HUES48 (cell line): ENCODE measurements at regions not wholly inside any gene's neighbourhood (a gene's known extent, or its start where the extent isn't known, plus 50 kb on each side); places are given as distances from the start of the nearest gene placed in this dataset.

Experiments used
- H3K27ac ChIP-seq: one replicate; pipeline ENCODE4 v1.7.0; 2013; ENCODE audit warnings: low read depth, low read length, inconsistent platforms
- H3K27me3 ChIP-seq: 2 replicates; pipeline ENCODE4 v1.6.1; 2013; ENCODE audit warnings: mild to moderate bottlenecking, low read length; ENCODE audit not compliant: control insufficient read depth, insufficient read depth
- H3K36me3 ChIP-seq: 2 replicates; pipeline ENCODE4 v1.6.1; 2013; ENCODE audit warnings: low read length; ENCODE audit not compliant: control insufficient read depth, insufficient read depth
- H3K4me1 ChIP-seq: 2 replicates; pipeline ENCODE4 v1.6.1; 2013; ENCODE audit warnings: mild to moderate bottlenecking, low read length; ENCODE audit not compliant: control insufficient read depth, insufficient read depth
- H3K4me3 ChIP-seq: 2 replicates; pipeline ENCODE4 v1.5.1; 2013; ENCODE audit warnings: mild to moderate bottlenecking, low read depth, low read length
- H3K9ac ChIP-seq: 2 replicates; pipeline ENCODE4 v1.6.1; 2013; ENCODE audit warnings: mild to moderate bottlenecking, low read depth, low read length, moderate library complexity
- H3K9me3 ChIP-seq: 2 replicates; pipeline ENCODE4 v1.6.1; 2013; ENCODE audit warnings: low read length; ENCODE audit not compliant: control insufficient read depth, insufficient read depth

DNA sequence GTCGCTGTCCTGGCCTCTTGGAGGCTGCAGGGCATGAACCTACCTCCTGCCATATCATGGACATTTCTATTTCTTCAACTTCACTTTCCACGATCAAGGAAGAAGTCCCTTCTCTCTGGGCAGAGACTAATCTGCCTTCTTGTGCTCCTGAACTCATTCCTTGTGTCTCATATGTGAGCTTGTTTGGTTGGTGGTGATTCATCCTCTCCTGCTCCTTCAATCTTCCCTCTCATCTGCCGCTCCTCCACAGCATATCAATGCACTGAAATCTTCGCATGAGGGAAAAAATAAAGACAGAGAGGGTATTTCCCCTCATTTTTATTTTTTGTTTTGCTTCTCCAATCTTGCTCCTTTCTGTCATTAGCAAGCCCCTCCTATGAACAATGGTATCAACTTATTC lies 571.7 kb upstream of the GOT2 start:
- no peaks in the 10 kb centered on the region for H3K4me1 ChIP-seq
- H3K9ac ChIP-seq, result no peak overlapping the region
- no peak overlapping the region for H3K27ac ChIP-seq
- H3K4me3 ChIP-seq, result no peak overlapping the region
- H3K36me3 ChIP-seq, result no peaks in the 10 kb centered on the region
- no peaks in the 10 kb centered on the region for H3K9me3 ChIP-seq
- no peaks in the 10 kb centered on the region for H3K27me3 ChIP-seq

DNA sequence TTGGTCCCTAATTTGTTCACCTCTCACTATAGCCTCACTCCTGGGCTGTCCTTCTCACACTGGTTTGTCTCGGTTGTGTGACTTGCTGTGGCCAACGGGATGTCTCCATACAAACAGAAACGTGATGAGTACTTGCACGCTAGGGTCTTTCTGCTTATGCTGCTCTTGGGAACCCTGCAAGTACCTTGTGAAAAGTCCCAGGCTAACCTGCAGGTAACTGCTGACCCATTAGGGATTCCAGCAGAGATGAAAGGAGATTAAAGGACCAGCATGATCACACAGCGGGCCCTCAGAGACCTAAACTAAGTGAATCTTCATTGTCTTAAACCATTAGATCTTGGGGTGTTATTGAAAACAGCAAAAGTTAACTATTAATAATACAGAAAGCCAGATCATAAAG lies 562.8 kb upstream of the GOT2 start:
- no peak overlapping the region for H3K4me3 ChIP-seq
- no peaks in the 10 kb centered on the region for H3K36me3 ChIP-seq
- peak overlapping the region; percentile 59 for H3K27ac ChIP-seq
- H3K27me3 ChIP-seq, result no peaks in the 10 kb centered on the region
- no peaks in the 10 kb centered on the region for H3K9me3 ChIP-seq
- no peak overlapping the region for H3K9ac ChIP-seq
- H3K4me1 ChIP-seq, result peaks cover 4% of the 10 kb centered on the region; the same call in 1 of the 2 replicates

GRCh38 chr16:59295993-59296736 lies 562.0 kb upstream of the GOT2 start:
- Histone ChIP-seq H3K27me3 (no peaks in the 10 kb centered on the region), H3K9me3 (no peaks in the 10 kb centered on the region), H3K36me3 (no peaks in the 10 kb centered on the region), H3K9ac (no peak overlapping the region), H3K4me1 (peaks cover 4% of the 10 kb centered on the region; the same call in 1 of the 2 replicates), H3K27ac (peak overlapping the region; percentile 59), H3K4me3 (no peak overlapping the region)

DNA sequence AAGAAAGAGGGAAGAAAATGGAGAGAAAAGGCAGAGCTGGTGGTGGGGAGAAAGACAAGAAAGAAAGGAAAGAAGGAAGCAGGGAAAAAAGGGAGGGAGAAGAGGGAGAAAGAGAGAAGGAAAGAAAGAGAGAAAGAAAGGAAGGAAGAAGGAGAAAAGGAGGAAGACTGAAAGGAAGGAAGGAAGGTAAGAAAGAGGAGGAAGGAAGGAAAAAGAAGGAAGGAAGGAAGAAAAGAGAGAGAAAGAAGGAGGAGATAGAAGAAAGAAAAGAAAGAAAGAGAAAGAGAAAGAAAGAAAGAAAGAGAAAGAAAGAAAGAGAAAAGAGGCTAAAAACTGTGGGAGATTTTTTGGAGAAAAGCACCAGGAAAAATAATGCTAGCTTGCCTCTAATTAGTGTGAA lies 561.4 kb upstream of the GOT2 start:
- no peak overlapping the region for H3K9ac ChIP-seq
- H3K36me3 ChIP-seq, result no peaks in the 10 kb centered on the region
- H3K27me3 ChIP-seq, result no peaks in the 10 kb centered on the region
- no peak overlapping the region for H3K27ac ChIP-seq
- H3K4me1 ChIP-seq, result peaks cover 4% of the 10 kb centered on the region; the same call in 1 of the 2 replicates
- H3K4me3 ChIP-seq, result no peak overlapping the region
- H3K9me3 ChIP-seq, result no peaks in the 10 kb centered on the region

- Histone ChIP-seq H3K9ac (no peak overlapping the region), H3K36me3 (no peaks in the 10 kb centered on the region), H3K4me3 (no peak overlapping the region), H3K27ac (no peak overlapping the region), H3K4me1 (0 out of 2 replicates have a peak, but pooled peaks cover under 1% of the 10 kb centered on the region), H3K27me3 (no peaks in the 10 kb centered on the region), H3K9me3 (no peaks in the 10 kb centered on the region)
These were observed 556.6 kb upstream of the GOT2 start for GRCh38 chr16:59290718-59291117.

GRCh38 chr16:59289151-59289550 lies 555.0 kb upstream of the GOT2 start:
- Histone ChIP-seq H3K36me3 (no peaks in the 10 kb centered on the region), H3K4me3 (no peak overlapping the region), H3K9ac (no peak overlapping the region), H3K4me1 (no peaks in the 10 kb centered on the region), H3K27ac (no peak overlapping the region), H3K27me3 (no peaks in the 10 kb centered on the region), H3K9me3 (peaks cover 10% of the 10 kb centered on the region; the same call in 1 of the 2 replicates)

DNA sequence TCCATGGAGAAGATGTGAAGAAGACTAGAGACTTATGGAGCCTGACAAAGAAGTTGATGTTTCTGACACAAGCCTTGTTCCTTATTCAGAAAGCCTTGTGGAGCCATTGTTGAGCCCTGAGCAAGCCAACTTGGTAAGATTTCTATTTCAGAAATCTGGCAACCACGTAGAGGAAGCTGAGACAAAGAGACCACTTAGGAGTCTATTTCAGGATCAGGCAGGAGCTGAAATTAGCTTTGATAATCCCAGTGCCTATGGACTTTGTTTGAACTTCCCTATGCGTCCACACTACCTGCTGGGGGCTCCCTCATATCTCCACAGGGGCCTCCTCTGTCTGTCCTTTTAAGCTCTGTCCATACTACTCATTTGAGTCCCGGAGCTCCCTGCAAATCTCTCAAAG lies 540.0 kb upstream of the GOT2 start:
- Histone ChIP-seq H3K27me3 (no peaks in the 10 kb centered on the region), H3K4me1 (peaks cover 5% of the 10 kb centered on the region; the same call in 1 of the 2 replicates), H3K9me3 (no peaks in the 10 kb centered on the region), H3K36me3 (no peaks in the 10 kb centered on the region), H3K9ac (no peak overlapping the region), H3K27ac (no peak overlapping the region), H3K4me3 (no peak overlapping the region)

DNA sequence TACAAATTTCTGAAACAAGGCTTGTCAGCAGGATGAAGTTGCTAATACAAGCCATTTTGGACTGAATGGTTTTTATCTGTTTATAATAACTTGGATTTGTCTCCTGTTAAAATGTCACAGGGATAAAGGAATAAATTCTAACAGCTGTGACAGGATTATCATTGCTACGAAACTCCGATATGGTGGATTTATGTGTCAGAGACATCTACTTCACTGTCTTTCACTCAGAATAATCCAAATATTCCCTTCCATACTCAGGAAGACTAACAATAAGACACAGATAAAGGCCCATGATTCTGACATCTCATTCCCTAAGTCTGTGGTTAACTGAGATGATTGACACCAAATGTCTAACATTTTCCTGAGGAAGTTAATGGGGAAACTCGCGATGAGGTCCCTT lies 529.8 kb upstream of the GOT2 start:
- H3K27ac ChIP-seq, result no peak overlapping the region
- no peaks in the 10 kb centered on the region for H3K36me3 ChIP-seq
- H3K4me3 ChIP-seq, result no peak overlapping the region
- no peaks in the 10 kb centered on the region for H3K27me3 ChIP-seq
- H3K4me1 ChIP-seq, result 0 out of 2 replicates have a peak, but pooled peaks cover 4% of the 10 kb centered on the region
- no peak overlapping the region for H3K9ac ChIP-seq
- no peaks in the 10 kb centered on the region for H3K9me3 ChIP-seq

DNA sequence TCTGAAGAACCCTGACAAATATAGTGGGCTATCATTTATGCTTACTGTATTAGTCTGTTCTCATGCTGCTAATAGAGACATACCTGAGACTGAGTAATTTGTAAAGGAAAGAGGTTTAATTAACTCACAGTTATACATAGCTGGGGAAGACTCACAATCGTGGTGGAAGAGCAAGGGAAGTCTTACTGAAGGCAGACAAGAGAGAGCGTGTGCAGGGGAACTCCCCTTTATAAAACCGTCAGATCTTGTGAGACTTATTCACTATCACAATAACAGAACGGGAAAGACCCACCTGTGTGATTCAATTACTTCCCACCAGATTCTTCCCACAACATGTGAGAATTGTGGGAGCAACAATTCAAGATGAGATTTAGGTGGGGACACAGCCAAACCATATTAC lies 526.8 kb upstream of the GOT2 start:
- no peaks in the 10 kb centered on the region for H3K36me3 ChIP-seq
- H3K9me3 ChIP-seq, result no peaks in the 10 kb centered on the region
- H3K4me1 ChIP-seq, result no peaks in the 10 kb centered on the region
- H3K9ac ChIP-seq, result no peak overlapping the region
- no peak overlapping the region for H3K27ac ChIP-seq
- H3K4me3 ChIP-seq, result no peak overlapping the region
- no peaks in the 10 kb centered on the region for H3K27me3 ChIP-seq

DNA sequence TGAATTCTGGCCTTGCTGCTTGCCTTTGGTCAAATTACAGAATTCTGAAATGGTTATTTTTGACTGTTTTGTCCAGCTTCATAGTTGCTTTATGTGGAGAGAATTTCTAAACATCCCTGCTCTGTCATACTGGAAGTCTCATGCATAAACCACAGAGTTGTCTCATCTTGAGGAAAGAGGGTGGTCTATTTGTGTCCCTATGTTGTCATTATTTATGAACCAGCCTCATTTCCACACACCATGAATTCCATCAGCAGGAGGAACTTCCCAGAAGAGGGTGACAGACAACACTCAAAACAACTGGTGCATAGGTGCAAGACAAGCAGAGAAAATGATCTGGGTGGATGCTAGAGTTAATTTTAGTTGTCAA lies 525.8 kb upstream of the GOT2 start:
- Histone ChIP-seq H3K9me3 (no peaks in the 10 kb centered on the region), H3K9ac (no peak overlapping the region), H3K4me1 (no peaks in the 10 kb centered on the region), H3K27me3 (no peaks in the 10 kb centered on the region), H3K4me3 (no peak overlapping the region), H3K27ac (no peak overlapping the region), H3K36me3 (no peaks in the 10 kb centered on the region)

GRCh38 chr16:59259074-59259949 lies 525.2 kb upstream of the GOT2 start:
- Histone ChIP-seq H3K9ac (no peak overlapping the region), H3K4me1 (no peaks in the 10 kb centered on the region), H3K36me3 (no peaks in the 10 kb centered on the region), H3K27ac (no peak overlapping the region), H3K27me3 (no peaks in the 10 kb centered on the region), H3K4me3 (no peak overlapping the region), H3K9me3 (no peaks in the 10 kb centered on the region)
